ENCODE measurements at regions not wholly inside any gene's neighbourhood (a gene's known extent, or its start where the extent isn't known, plus 50 kb on each side); places are given as distances from the start of the nearest gene placed in this dataset.

DNA sequence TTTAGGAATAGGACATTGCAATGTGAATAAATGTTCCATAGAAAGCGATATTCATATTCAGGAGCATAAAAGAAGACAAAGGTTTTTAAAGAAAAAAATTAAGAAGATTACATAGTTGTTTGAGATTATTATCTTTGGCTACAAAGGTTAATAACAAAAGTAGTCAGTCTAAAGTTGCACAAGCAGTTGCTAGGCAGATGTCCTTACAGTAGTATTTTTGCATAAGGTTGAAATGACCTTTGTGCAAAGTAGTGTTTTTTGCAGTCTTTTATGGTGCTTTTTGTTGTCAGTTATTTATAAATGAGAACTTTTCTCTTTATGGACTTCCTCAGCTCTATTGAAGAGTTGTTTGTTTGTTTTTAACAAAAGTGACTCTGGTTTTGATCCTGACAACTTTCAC is 447.8 kb downstream of the AMY1C start:
- no peak for TF ChIP-seq GABPA (IDR thresholded peaks at IDR 0.05; ENCODE audit: low read depth)
- TF ChIP-seq HCFC1 (IDR thresholded peaks at IDR 0.05; ENCODE audit: low read length) = no peak
- no peak for TF ChIP-seq USF1 (IDR thresholded peaks at IDR 0.05; ENCODE audit: borderline replicate concordance, extremely low read length, insufficient read depth, low read depth, low read length)
- TF ChIP-seq, protein P1, sequence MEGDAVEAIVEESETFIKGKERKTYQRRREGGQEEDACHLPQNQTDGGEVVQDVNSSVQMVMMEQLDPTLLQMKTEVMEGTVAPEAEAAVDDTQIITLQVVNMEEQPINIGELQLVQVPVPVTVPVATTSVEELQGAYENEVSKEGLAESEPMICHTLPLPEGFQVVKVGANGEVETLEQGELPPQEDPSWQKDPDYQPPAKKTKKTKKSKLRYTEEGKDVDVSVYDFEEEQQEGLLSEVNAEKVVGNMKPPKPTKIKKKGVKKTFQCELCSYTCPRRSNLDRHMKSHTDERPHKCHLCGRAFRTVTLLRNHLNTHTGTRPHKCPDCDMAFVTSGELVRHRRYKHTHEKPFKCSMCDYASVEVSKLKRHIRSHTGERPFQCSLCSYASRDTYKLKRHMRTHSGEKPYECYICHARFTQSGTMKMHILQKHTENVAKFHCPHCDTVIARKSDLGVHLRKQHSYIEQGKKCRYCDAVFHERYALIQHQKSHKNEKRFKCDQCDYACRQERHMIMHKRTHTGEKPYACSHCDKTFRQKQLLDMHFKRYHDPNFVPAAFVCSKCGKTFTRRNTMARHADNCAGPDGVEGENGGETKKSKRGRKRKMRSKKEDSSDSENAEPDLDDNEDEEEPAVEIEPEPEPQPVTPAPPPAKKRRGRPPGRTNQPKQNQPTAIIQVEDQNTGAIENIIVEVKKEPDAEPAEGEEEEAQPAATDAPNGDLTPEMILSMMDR (IDR thresholded peaks at IDR 0.05 in 2 of 3, conservative IDR thresholded peaks at IDR 0.05 in 1 of 3; ENCODE audit: control insufficient read depth in 2 of 3, extremely low read depth in 1 of 3, insufficient read depth in 1 of 3, low read depth in 3 of 3, low read length in 3 of 3) = no peak
- TF ChIP-seq SREBF2 (IDR thresholded peaks at IDR 0.05; ENCODE audit: low read length) = no peak
- no peak for TF ChIP-seq RBBP5 (conservative IDR thresholded peaks at IDR 0.05)

All from GM12878 (cell line).